ENCODE measurements at regions not wholly inside any gene's neighbourhood (a gene's known extent, or its start where the extent isn't known, plus 50 kb on each side); places are given as distances from the start of the nearest gene placed in this dataset.

- ChIA-PET POLR2A (no interaction called here), CTCF (no interaction called here)
- no peaks in the 10 kb centered on the region for H3K9me3 ChIP-seq (ENCODE audit: control extremely low read depth in 1 of 5, control insufficient read depth in 4 of 5, insufficient read depth in 2 of 5, low read depth in 1 of 5, low read length in 4 of 5)
- H3K4me3 ChIP-seq (ENCODE audit: control insufficient read depth in 1 of 7, extremely low read depth in 1 of 7, insufficient read depth in 4 of 7, low read depth in 2 of 7, low read length in 6 of 7), result no peak overlapping the region
- no peak for DNase-seq
- no peaks in the 10 kb centered on the region for H3K27me3 ChIP-seq (replicated peaks in 2 of 5; ENCODE audit: control insufficient read depth in 4 of 5, insufficient read depth in 5 of 5, low read length in 4 of 5)
- WGBS (ENCODE audit: insufficient coverage), result no CpG with 5 or more reads among the region's 2 CpGs
- H3K27ac ChIP-seq (ENCODE audit: insufficient read depth in 1 of 2, low read depth in 1 of 2, low read length in 2 of 2, poor library complexity in 1 of 2, severe bottlenecking in 2 of 2), result no peak overlapping the region
- H3K36me3 ChIP-seq (ENCODE audit: control insufficient read depth in 4 of 4, insufficient read depth in 4 of 4, low read length in 3 of 4), result no peaks in the 10 kb centered on the region
- H3K4me1 ChIP-seq (ENCODE audit: control extremely low read depth in 1 of 4, control insufficient read depth in 4 of 4, insufficient read depth in 4 of 4, low read length in 3 of 4), result no peaks in the 10 kb centered on the region
These were observed 1999.0 kb downstream of the ARAP2 start for GRCh38 chr4:34245276-34245675.

- POLR2A ChIA-PET, result no interaction called here
- DNase-seq, result no peak
- H3K9me3 ChIP-seq (ENCODE audit: control extremely low read depth in 1 of 5, control insufficient read depth in 4 of 5, insufficient read depth in 2 of 5, low read depth in 1 of 5, low read length in 4 of 5), result no peaks in the 10 kb centered on the region
- H3K36me3 ChIP-seq (ENCODE audit: control insufficient read depth in 4 of 4, insufficient read depth in 4 of 4, low read length in 3 of 4), result no peaks in the 10 kb centered on the region
- no peak overlapping the region for H3K27ac ChIP-seq (ENCODE audit: insufficient read depth in 1 of 2, low read depth in 1 of 2, low read length in 2 of 2, poor library complexity in 1 of 2, severe bottlenecking in 2 of 2)
- CTCF ChIA-PET, result no interaction called here
- H3K4me1 ChIP-seq (ENCODE audit: control extremely low read depth in 1 of 4, control insufficient read depth in 4 of 4, insufficient read depth in 4 of 4, low read length in 3 of 4), result no peaks in the 10 kb centered on the region
- 100% methylated on average over 1 of the region's 1 CpG for WGBS (ENCODE audit: insufficient coverage)
- H3K27me3 ChIP-seq (replicated peaks in 2 of 5; ENCODE audit: control insufficient read depth in 4 of 5, insufficient read depth in 5 of 5, low read length in 4 of 5), result no peaks in the 10 kb centered on the region
- H3K4me3 ChIP-seq (ENCODE audit: control insufficient read depth in 1 of 7, extremely low read depth in 1 of 7, insufficient read depth in 4 of 7, low read depth in 2 of 7, low read length in 6 of 7), result no peak overlapping the region
These were observed 1993.8 kb downstream of the ARAP2 start for GRCh38 chr4:34250562-34250961.

GRCh38 chr4:34253239-34253638 is 1991.1 kb downstream of the ARAP2 start:
- no peaks in the 10 kb centered on the region for H3K9me3 ChIP-seq (ENCODE audit: control extremely low read depth in 1 of 5, control insufficient read depth in 4 of 5, insufficient read depth in 2 of 5, low read depth in 1 of 5, low read length in 4 of 5)
- no peak overlapping the region for H3K27ac ChIP-seq (ENCODE audit: insufficient read depth in 1 of 2, low read depth in 1 of 2, low read length in 2 of 2, poor library complexity in 1 of 2, severe bottlenecking in 2 of 2)
- CTCF ChIA-PET, result no interaction called here
- no peaks in the 10 kb centered on the region for H3K27me3 ChIP-seq (replicated peaks in 2 of 5; ENCODE audit: control insufficient read depth in 4 of 5, insufficient read depth in 5 of 5, low read length in 4 of 5)
- no peaks in the 10 kb centered on the region for H3K36me3 ChIP-seq (ENCODE audit: control insufficient read depth in 4 of 4, insufficient read depth in 4 of 4, low read length in 3 of 4)
- POLR2A ChIA-PET, result no interaction called here
- no peak overlapping the region for H3K4me3 ChIP-seq (ENCODE audit: control insufficient read depth in 1 of 7, extremely low read depth in 1 of 7, insufficient read depth in 4 of 7, low read depth in 2 of 7, low read length in 6 of 7)
- H3K4me1 ChIP-seq (ENCODE audit: control extremely low read depth in 1 of 4, control insufficient read depth in 4 of 4, insufficient read depth in 4 of 4, low read length in 3 of 4), result no peaks in the 10 kb centered on the region
- DNase-seq, result no peak

- no peaks in the 10 kb centered on the region for H3K4me1 ChIP-seq (ENCODE audit: control extremely low read depth in 1 of 4, control insufficient read depth in 4 of 4, insufficient read depth in 4 of 4, low read length in 3 of 4)
- CTCF ChIA-PET, result no interaction called here
- 100% methylated on average over 1 of the region's 2 CpGs for WGBS (ENCODE audit: insufficient coverage)
These were observed 1986.1 kb downstream of the ARAP2 start for GRCh38 chr4:34258176-34258575.

GRCh38 chr4:34261799-34262314 is 1982.5 kb downstream of the ARAP2 start:
- Histone ChIP-seq H3K4me3 (ENCODE audit: control insufficient read depth in 1 of 7, extremely low read depth in 1 of 7, insufficient read depth in 4 of 7, low read depth in 2 of 7, low read length in 6 of 7) (no peak overlapping the region), H3K27ac (ENCODE audit: insufficient read depth in 1 of 2, low read depth in 1 of 2, low read length in 2 of 2, poor library complexity in 1 of 2, severe bottlenecking in 2 of 2) (no peak overlapping the region), H3K4me1 (ENCODE audit: control extremely low read depth in 1 of 4, control insufficient read depth in 4 of 4, insufficient read depth in 4 of 4, low read length in 3 of 4) (no peaks in the 10 kb centered on the region), H3K9me3 (ENCODE audit: control extremely low read depth in 1 of 5, control insufficient read depth in 4 of 5, insufficient read depth in 2 of 5, low read depth in 1 of 5, low read length in 4 of 5) (peaks cover 0 to 3% (median 0%) of the 10 kb centered on the region in 5 experiments), H3K36me3 (ENCODE audit: control insufficient read depth in 4 of 4, insufficient read depth in 4 of 4, low read length in 3 of 4) (no peaks in the 10 kb centered on the region), H3K27me3 (replicated peaks in 2 of 5; ENCODE audit: control insufficient read depth in 4 of 5, insufficient read depth in 5 of 5, low read length in 4 of 5) (no peaks in the 10 kb centered on the region)
- CTCF ChIA-PET, result no interaction called here
- POLR2A ChIA-PET, result no interaction called here
- WGBS (ENCODE audit: insufficient coverage), result 69% methylated on average over 2 of the region's 2 CpGs
- DNase-seq, result no peak

More at GRCh38 chr4:34258176-34258575, 1986.1 kb downstream of the ARAP2 start:
- H3K4me3 ChIP-seq (ENCODE audit: control insufficient read depth in 1 of 7, extremely low read depth in 1 of 7, insufficient read depth in 4 of 7, low read depth in 2 of 7, low read length in 6 of 7), result no peak overlapping the region
- no peaks in the 10 kb centered on the region for H3K36me3 ChIP-seq (ENCODE audit: control insufficient read depth in 4 of 4, insufficient read depth in 4 of 4, low read length in 3 of 4)
- no peak overlapping the region for H3K27ac ChIP-seq (ENCODE audit: insufficient read depth in 1 of 2, low read depth in 1 of 2, low read length in 2 of 2, poor library complexity in 1 of 2, severe bottlenecking in 2 of 2)
- no peaks in the 10 kb centered on the region for H3K9me3 ChIP-seq (ENCODE audit: control extremely low read depth in 1 of 5, control insufficient read depth in 4 of 5, insufficient read depth in 2 of 5, low read depth in 1 of 5, low read length in 4 of 5)
- POLR2A ChIA-PET, result no interaction called here
- DNase-seq, result no peak
- no peaks in the 10 kb centered on the region for H3K27me3 ChIP-seq (replicated peaks in 2 of 5; ENCODE audit: control insufficient read depth in 4 of 5, insufficient read depth in 5 of 5, low read length in 4 of 5)

GRCh38 chr4:34269613-34270012 is 1974.7 kb downstream of the ARAP2 start:
- H3K27ac ChIP-seq (ENCODE audit: insufficient read depth in 1 of 2, low read depth in 1 of 2, low read length in 2 of 2, poor library complexity in 1 of 2, severe bottlenecking in 2 of 2), result no peak overlapping the region
- H3K27me3 ChIP-seq (replicated peaks in 2 of 5; ENCODE audit: control insufficient read depth in 4 of 5, insufficient read depth in 5 of 5, low read length in 4 of 5), result no peaks in the 10 kb centered on the region
- POLR2A ChIA-PET, result no interaction called here
- WGBS (ENCODE audit: insufficient coverage), result no CpG with 5 or more reads among the region's 1 CpG
- no peaks in the 10 kb centered on the region for H3K9me3 ChIP-seq (ENCODE audit: control extremely low read depth in 1 of 5, control insufficient read depth in 4 of 5, insufficient read depth in 2 of 5, low read depth in 1 of 5, low read length in 4 of 5)
- no peak for DNase-seq
- CTCF ChIA-PET, result no interaction called here
- H3K36me3 ChIP-seq (ENCODE audit: control insufficient read depth in 4 of 4, insufficient read depth in 4 of 4, low read length in 3 of 4), result no peaks in the 10 kb centered on the region
- no peak overlapping the region for H3K4me3 ChIP-seq (ENCODE audit: control insufficient read depth in 1 of 7, extremely low read depth in 1 of 7, insufficient read depth in 4 of 7, low read depth in 2 of 7, low read length in 6 of 7)
- no peaks in the 10 kb centered on the region for H3K4me1 ChIP-seq (ENCODE audit: control extremely low read depth in 1 of 4, control insufficient read depth in 4 of 4, insufficient read depth in 4 of 4, low read length in 3 of 4)

- no peaks in the 10 kb centered on the region for H3K36me3 ChIP-seq (ENCODE audit: control insufficient read depth in 4 of 4, insufficient read depth in 4 of 4, low read length in 3 of 4)
- POLR2A ChIA-PET, result no interaction called here
- H3K9me3 ChIP-seq (ENCODE audit: control extremely low read depth in 1 of 5, control insufficient read depth in 4 of 5, insufficient read depth in 2 of 5, low read depth in 1 of 5, low read length in 4 of 5), result no peaks in the 10 kb centered on the region
- no peak overlapping the region for H3K4me3 ChIP-seq (ENCODE audit: control insufficient read depth in 1 of 7, extremely low read depth in 1 of 7, insufficient read depth in 4 of 7, low read depth in 2 of 7, low read length in 6 of 7)
- H3K27me3 ChIP-seq (replicated peaks in 2 of 5; ENCODE audit: control insufficient read depth in 4 of 5, insufficient read depth in 5 of 5, low read length in 4 of 5), result no peaks in the 10 kb centered on the region
- CTCF ChIA-PET, result no interaction called here
- H3K27ac ChIP-seq (ENCODE audit: insufficient read depth in 1 of 2, low read depth in 1 of 2, low read length in 2 of 2, poor library complexity in 1 of 2, severe bottlenecking in 2 of 2), result no peak overlapping the region
- DNase-seq, result no peak
- no peaks in the 10 kb centered on the region for H3K4me1 ChIP-seq (ENCODE audit: control extremely low read depth in 1 of 4, control insufficient read depth in 4 of 4, insufficient read depth in 4 of 4, low read length in 3 of 4)
- 95% methylated on average over 4 of the region's 5 CpGs for WGBS (ENCODE audit: insufficient coverage)
These were observed 1972.6 kb downstream of the ARAP2 start for GRCh38 chr4:34271479-34272355.

All from common myeloid progenitor, CD34-positive (primary cell).